Ascending aorta (tissue), 2 donors: ENCODE measurements at regions not wholly inside any gene's neighbourhood (a gene's known extent, or its start where the extent isn't known, plus 50 kb on each side); places are given as distances from the start of the nearest gene placed in this dataset.
"Not testable (repeated sequence)": the region's sequence is repeated elsewhere in the genome, so short reads cannot be mapped to it uniquely, and the experiment has no call there.

ENCODE experiments used
- DNase-seq, 2 donors: peaks; one replicate each; pipeline ENCODE4 v3.0.0-alpha.2; 2019; ENCODE audit warnings: low spot score in 2 of 2
- H3K27ac ChIP-seq, 2 donors: fragments of 200-600 bp; sonication (generic); one replicate each; pipeline ENCODE4 v1.5.1; 2016 to 2017; ENCODE audit warnings: mild to moderate bottlenecking in 1 of 2
- H3K27me3 ChIP-seq: fragments of 200-600 bp; sonication (generic); one replicate; pipeline ENCODE4 v1.5.1; 2017
- H3K36me3 ChIP-seq, 2 donors: fragments of 200-600 bp; sonication (generic); one replicate each; pipeline ENCODE4 v1.5.1; 2016
- H3K4me1 ChIP-seq, 2 donors: fragments of 200-600 bp; sonication (generic); one replicate each; pipeline ENCODE4 v1.5.1; 2016 to 2017; ENCODE audit warnings: mild to moderate bottlenecking in 1 of 2
- H3K4me3 ChIP-seq, 2 donors: fragments of 200-600 bp; sonication (generic); one replicate each; pipeline ENCODE4 v1.5.1; 2016 to 2017; ENCODE audit warnings: mild to moderate bottlenecking in 1 of 2
- H3K9me3 ChIP-seq, 2 donors: fragments of 200-600 bp; sonication (generic); one replicate each; pipeline ENCODE4 v1.5.1; 2016
- intact Hi-C: fragments of 100-400 bp; cut with DNase I; formaldehyde crosslinking; loops from one replicate; pipeline ENCODE4 v1.15.1; 2023
- TF ChIP-seq, protein P1 (sequence below), 3 experiments: fragments of 200-600 bp in 2 of 3; fragments of 450-650 bp in 1 of 3; sonication (generic) in 2 of 3; IDR thresholded peaks; one replicate each; pipeline ENCODE4 v1.5.1; 2016 to 2019; ENCODE audit warnings: antibody characterized with exemption in 3 of 3, mild to moderate bottlenecking in 1 of 3, moderate library complexity in 1 of 3

DNA sequence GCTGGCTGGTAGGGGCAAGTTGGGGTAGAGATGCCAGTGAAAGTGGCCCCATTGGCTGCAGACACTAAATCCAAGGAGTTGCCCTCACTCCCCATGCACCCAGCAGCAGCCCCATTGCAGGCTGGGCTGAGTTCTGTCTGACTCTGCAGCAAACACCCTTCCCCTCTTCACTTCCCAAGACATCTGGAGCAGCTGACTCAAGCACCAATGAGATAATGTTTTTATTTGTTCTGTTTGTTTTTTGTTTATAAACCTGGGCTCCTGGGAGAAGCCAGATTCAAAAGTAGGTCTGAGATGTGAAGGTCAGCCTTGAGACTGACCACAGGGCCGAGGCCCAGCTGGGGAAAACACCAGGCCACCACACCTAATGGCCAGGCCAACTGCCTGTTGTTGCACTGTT lies 545.9 kb upstream of the KLF4 start:
- Histone ChIP-seq H3K4me3 (no peak overlapping the region), H3K9me3 (no peaks in the 10 kb centered on the region), H3K36me3 (no peaks in the 10 kb centered on the region), H3K27me3 (no peaks in the 10 kb centered on the region), H3K4me1 (no peaks in the 10 kb centered on the region), H3K27ac (no peak overlapping the region)
- DNase-seq, result no peak
- TF ChIP-seq, protein P1, sequence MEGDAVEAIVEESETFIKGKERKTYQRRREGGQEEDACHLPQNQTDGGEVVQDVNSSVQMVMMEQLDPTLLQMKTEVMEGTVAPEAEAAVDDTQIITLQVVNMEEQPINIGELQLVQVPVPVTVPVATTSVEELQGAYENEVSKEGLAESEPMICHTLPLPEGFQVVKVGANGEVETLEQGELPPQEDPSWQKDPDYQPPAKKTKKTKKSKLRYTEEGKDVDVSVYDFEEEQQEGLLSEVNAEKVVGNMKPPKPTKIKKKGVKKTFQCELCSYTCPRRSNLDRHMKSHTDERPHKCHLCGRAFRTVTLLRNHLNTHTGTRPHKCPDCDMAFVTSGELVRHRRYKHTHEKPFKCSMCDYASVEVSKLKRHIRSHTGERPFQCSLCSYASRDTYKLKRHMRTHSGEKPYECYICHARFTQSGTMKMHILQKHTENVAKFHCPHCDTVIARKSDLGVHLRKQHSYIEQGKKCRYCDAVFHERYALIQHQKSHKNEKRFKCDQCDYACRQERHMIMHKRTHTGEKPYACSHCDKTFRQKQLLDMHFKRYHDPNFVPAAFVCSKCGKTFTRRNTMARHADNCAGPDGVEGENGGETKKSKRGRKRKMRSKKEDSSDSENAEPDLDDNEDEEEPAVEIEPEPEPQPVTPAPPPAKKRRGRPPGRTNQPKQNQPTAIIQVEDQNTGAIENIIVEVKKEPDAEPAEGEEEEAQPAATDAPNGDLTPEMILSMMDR (IDR thresholded peaks at IDR 0.05), result no peak
- intact Hi-C loops, result no loop called here

DNA sequence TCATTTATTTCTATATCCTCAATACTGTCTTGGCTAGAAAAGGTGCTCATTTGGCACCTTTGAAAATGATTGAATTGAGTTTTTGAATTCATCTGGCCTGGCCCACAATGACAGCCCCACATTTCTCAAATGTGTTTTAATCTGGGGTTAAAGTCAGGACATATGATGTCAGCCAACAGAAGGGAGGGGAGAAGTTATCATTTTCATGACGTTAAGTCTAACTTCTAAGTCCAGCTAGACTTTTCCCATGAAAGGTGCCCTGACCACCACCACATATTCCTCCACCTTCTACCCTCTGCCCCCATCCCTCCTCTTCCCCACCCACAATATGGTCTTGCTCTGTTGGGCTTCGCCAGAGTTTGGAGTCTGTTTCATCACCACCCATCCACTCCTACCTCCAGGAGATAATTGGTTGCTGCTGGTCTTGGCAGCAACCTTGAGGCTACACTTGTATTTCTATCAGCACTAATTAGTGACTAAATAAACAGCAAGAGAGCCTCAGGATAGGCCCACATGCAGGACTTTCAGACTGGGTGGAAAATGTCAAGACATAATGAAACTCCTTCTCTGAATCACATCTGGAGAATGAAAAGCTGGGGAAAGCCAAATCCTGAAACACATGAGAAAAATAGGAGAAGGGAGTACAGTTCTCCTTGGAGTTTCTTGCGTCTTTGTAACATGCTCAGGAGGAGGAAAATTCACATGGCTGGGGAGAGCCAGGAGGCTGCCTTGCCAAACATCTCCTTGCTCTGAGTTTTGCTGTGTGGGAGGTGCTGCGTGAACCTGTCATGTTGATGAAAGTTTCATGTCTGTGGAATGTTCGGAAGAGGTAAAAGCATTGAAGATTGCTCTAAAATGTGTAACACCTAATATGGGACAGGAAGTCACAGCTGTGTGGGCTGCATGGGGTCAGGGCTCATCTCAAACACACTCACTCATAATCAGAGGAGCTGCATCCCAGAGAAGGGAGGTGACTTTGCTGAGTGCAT lies 544.7 kb upstream of the KLF4 start:
- intact Hi-C loops, result no loop called here
- Histone ChIP-seq H3K36me3 (no peaks in the 10 kb centered on the region), H3K4me3 (no peak overlapping the region), H3K9me3 (no peaks in the 10 kb centered on the region), H3K27ac (peak overlapping the region; percentile 10 to 36), H3K4me1 (no peaks in the 10 kb centered on the region), H3K27me3 (no peaks in the 10 kb centered on the region)
- TF ChIP-seq, protein P1 (IDR thresholded peaks at IDR 0.05), result no peak
- DNase-seq, result no peak

GRCh38 chr9:108032079-108032478 lies 542.5 kb upstream of the KLF4 start:
- DNase-seq, intact Hi-C loops, H3K27me3 ChIP-seq, H3K9me3 ChIP-seq, H3K36me3 ChIP-seq, H3K4me3 ChIP-seq, H3K4me1 ChIP-seq, H3K27ac ChIP-seq: not testable (repeated sequence)

DNA sequence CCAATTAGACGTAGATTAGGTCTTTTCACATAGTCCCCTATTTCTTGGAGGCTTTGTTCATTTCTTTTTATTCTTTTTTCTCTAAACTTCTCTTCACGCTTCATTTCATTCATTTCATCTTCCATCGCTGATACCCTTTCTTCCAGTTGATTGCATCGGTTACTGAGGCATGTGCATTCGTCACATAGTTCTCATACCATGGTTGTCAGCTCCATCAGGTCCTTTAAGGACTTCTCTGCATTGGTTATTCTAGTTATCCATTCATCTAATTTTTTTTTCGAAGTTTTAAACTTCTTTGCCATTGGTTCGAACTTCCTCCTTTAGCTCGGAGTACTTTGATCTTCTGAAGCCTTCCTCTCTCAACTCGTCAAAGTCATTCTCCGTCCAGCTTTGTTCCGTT lies 541.7 kb upstream of the KLF4 start:
- H3K27me3 ChIP-seq, intact Hi-C loops: not testable (repeated sequence)

GRCh38 chr9:108026718-108027117 lies 537.1 kb upstream of the KLF4 start:
- H3K27ac ChIP-seq, H3K4me3 ChIP-seq, intact Hi-C loops, H3K9me3 ChIP-seq, DNase-seq, H3K27me3 ChIP-seq, H3K36me3 ChIP-seq, H3K4me1 ChIP-seq: not testable (repeated sequence)

More for the DNA sequence above, 541.7 kb upstream of the KLF4 start:
- H3K4me3 ChIP-seq, H3K9me3 ChIP-seq, H3K4me1 ChIP-seq, H3K27ac ChIP-seq, DNase-seq, H3K36me3 ChIP-seq: not testable (repeated sequence)

GRCh38 chr9:108024604-108025003 lies 535.0 kb upstream of the KLF4 start:
- H3K36me3 ChIP-seq, result no peaks in the 10 kb centered on the region
- no peaks in the 10 kb centered on the region for H3K27me3 ChIP-seq
- intact Hi-C loops, result no loop called here
- H3K27ac ChIP-seq, result no peak overlapping the region
- H3K4me1 ChIP-seq, result no peaks in the 10 kb centered on the region
- no peaks in the 10 kb centered on the region for H3K9me3 ChIP-seq
- TF ChIP-seq, protein P1 (IDR thresholded peaks at IDR 0.05), result no peak
- no peak overlapping the region for H3K4me3 ChIP-seq
- no peak for DNase-seq

GRCh38 chr9:108022246-108022935 lies 532.8 kb upstream of the KLF4 start:
- Histone ChIP-seq H3K9me3 (no peaks in the 10 kb centered on the region), H3K36me3 (no peaks in the 10 kb centered on the region), H3K27ac (no peak overlapping the region), H3K4me3 (no peak overlapping the region), H3K27me3 (no peaks in the 10 kb centered on the region), H3K4me1 (no peaks in the 10 kb centered on the region)
- DNase-seq, result no peak
- TF ChIP-seq, protein P1 (IDR thresholded peaks at IDR 0.05), result no peak
- intact Hi-C loops, result no loop called here
